ENCODE measurements at regions not wholly inside any gene's neighbourhood (a gene's known extent, or its start where the extent isn't known, plus 50 kb on each side); places are given as distances from the start of the nearest gene placed in this dataset.

DNA sequence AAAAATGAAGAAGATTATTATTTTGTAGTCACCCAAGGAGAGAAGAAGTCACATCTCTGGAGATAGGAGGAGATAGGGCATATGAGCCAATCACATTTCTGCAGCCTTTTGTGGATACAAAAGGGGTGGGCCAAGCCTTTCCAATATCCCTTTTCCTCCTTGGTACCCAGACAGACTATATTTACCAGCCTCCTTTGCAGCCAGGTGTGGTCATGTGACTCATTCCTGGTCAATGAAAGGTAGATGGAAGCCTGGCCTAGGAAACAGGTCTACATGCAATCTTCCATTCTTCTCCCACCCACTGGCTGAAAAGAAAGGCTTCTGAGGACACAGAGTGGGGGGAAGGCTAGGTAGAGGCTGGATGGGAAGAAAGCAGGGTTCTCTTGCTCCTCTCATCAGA is 58.1 kb upstream of the ERG start:
- DNase-seq, result no peak

GRCh38 chr21:38561205-38561604 is 62.9 kb upstream of the ERG start:
- DNase-seq, result no peak

GRCh38 chr21:38561613-38562581 is 63.6 kb upstream of the ERG start:
- no peak for DNase-seq

GRCh38 chr21:38567335-38567969 is 69.2 kb upstream of the ERG start:
- DNase-seq, result no peak

- no peak for DNase-seq
Measured at GRCh38 chr21:38567970-38568360, 69.7 kb upstream of the ERG start.

- no peak for DNase-seq
Measured at GRCh38 chr21:38569733-38570132, 71.5 kb upstream of the ERG start.

DNA sequence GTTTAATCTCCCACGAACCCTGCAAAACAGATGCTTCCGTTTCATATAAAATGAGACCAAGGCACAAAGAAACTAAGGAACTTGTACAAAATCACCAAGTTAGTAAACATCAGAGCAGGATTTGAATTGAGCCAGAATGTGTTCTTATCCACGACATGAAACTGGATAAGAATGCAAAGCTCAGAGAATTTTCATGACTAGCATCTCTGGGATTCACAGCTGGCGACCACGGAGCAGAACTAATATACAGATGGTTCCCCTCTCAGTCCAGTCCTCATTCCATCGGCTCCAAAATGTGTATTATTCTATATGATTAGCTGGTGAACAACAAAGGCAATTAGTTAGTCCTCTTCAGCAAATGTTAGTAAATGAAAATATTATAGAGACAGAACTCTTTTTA is 72.3 kb upstream of the ERG start:
- no peak for DNase-seq

GRCh38 chr21:38574895-38575575 is 76.8 kb upstream of the ERG start:
- DNase-seq, result no peak

GRCh38 chr21:38577887-38578286 is 79.6 kb upstream of the ERG start:
- DNase-seq, result no peak

GRCh38 chr21:38590449-38591217 is 92.4 kb upstream of the ERG start:
- DNase-seq, result no peak

- DNase-seq, result no peak
Measured at GRCh38 chr21:38591218-38591537, 92.9 kb upstream of the ERG start.

- DNase-seq, result no peak
Measured at GRCh38 chr21:38596264-38597042, 98.2 kb upstream of the ERG start.

- no peak for DNase-seq
Measured at GRCh38 chr21:38597421-38597820, 99.1 kb upstream of the ERG start.

GRCh38 chr21:38598413-38598812 is 100.1 kb upstream of the ERG start:
- DNase-seq, result no peak

DNA sequence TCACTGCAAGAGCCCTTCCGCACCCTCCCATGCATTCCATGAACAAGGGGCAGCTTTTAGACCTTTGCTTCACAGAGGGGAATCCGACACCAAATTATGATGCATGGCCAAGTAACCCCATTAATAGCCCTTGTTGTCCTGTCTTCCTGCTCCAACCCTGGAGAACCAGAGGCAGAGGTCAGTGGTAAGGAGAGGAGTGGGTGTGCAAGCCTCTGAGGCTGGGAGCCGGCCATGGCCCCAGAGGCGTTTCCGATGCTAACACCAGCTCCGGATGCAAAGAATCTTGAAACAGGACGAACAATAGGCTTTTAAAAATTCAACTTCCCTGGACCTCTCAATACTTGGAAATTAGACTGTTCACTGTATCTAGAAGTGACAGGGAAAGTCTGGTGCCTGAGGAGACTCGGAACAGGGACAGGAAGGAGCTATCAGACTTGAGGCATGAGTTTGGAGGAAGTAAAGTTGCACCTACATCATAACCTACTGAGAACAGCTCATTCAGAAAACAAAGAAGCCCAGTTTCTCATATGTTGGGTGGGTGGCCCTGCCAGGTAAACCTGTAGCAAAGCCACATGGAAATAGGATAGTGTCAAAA is 101.2 kb upstream of the ERG start:
- no peak for DNase-seq

DNA sequence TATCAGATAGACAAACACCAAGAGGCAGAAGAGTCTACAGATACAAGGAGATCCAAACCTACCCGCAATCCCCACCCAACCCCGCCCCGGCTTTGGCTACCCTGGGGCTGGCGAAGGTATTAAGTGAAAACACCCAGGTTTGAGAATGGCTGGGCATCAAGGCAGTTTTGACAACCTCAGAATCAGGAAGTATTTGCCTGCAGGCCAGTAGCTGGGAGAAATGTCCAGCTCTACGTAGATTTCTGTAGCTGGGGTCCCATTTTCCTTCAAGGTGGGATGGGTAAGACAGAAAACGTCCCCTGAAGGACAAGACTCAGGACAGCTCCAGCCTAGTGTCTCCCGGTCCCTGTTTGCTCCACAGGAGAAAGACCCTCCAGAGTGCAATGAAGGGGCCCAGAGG is 101.8 kb upstream of the ERG start:
- DNase-seq, result no peak

GRCh38 chr21:38605236-38605635 is 107.0 kb upstream of the ERG start:
- no peak for DNase-seq

DNA sequence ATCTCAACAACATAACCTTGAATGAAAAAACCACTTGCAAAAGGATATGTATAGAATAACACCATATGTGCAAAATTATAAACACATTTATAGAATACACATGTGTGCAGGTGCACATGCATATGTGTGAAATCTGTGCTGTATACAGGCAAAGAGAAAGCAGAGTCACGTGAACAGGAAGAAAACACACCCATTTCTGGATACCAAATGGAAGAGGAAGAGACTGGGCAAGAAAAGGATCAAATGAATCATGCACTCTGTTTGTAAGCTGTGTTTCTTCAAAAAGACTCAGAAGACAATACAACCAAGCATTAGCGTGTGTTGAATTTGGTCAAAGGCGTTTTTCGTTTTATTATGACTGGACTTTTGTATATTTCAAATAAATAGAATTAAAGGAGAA is 111.3 kb upstream of the ERG start:
- no peak for DNase-seq

DNA sequence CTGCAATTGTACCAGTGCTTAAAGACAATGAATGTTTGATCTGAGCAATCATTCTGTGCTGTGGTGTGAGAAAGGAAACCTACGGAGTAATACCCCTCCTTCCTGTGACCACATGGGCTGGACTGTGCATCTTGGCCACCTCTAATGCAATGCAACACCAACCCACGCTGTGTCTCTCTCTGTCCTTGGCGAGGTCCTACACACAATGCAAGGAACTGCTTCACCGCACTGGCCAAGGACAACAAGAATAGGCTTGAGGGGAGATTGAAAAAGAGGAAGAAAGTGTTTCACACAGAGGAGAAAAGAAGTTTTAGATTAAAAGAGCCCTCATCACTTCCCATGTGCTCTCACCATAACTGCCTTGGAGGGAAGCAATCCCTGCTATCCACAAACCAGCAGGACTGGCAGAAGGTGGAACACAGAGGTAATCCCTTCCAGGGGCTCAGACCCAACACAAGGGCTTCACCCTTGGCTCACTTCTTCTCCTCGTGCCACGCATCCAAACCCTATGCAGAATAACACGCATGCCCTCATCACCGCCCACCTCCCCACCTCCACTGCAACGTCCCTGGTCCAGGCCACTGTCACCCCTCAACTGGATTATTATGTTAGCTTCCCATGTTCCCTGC is 112.5 kb upstream of the ERG start:
- DNase-seq, result no peak

DNA sequence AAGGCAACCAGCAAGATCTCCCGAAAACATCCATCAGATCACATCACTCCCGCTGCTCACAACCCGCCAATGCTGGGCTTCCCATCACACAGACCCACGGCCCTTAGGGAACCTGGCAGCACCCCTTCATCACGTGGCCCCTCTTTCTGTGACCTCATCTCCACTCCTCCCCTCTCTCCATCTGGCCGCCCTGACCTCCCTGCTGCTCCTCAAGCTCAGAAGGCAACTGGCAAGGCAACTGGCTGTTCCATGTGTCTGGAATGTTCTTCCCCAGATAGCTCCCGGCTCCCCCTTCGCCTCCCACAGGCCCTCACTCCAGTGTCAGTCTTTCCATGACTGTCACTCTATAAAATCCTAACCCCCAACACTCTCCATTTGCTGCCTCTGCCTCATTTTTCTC is 113.0 kb upstream of the ERG start:
- DNase-seq, result no peak

DNA sequence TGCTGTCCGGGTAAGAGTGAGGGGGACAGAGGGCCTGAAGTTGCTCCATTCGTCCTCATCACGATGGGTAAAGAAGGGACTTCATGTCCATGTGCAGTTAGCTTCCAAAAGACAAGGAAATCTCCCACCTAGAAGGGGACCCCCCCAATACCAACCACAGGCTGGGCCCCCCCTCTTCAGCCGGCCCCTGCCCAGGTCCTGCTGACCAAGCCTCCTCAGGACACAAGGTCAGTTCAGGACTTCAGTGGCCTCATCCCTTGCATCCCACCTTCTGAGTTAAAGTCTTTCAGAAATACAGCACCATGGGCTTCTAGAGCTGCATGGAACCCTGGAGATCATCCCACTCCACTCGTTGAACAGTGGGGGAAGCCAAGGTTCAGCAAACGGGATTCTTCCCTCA is 115.4 kb upstream of the ERG start:
- DNase-seq, result no peak

- DNase-seq, result no peak
Measured at GRCh38 chr21:38614558-38614957, 116.3 kb upstream of the ERG start.
